ENCODE measurements at regions not wholly inside any gene's neighbourhood (a gene's known extent, or its start where the extent isn't known, plus 50 kb on each side); places are given as distances from the start of the nearest gene placed in this dataset.

DNA sequence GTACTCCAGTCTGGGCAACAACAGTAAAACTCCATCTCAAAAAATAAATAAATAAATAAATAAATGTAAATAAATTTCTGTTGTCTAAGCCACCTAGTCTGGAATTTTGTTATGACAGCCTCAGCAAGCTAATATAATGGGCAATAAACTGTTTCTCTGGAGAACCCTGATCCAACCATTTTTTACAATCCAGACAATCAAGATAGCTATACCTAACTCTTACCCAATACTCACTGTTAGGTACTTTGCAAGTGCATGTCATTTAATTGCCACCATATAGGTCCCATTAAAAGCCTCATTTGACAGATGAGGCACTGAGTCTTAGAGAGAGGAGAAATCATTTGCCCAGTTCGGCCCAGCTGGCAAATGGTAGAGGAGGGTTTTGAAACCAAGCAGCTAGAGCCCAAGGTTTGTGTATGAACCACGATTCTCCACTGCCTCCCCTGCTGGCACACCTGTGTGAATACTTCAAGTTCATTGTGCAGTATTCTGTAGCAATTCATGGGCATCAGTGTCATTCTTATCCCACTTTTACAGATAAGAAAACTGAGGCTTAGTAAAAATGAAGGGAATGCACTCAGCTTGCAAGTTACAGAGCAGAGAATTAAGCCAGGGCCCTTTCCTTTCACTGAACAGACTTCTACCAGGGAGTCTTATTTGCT is 107.0 kb upstream of the UBE2E1 start:
- TF ChIP-seq, protein P1, sequence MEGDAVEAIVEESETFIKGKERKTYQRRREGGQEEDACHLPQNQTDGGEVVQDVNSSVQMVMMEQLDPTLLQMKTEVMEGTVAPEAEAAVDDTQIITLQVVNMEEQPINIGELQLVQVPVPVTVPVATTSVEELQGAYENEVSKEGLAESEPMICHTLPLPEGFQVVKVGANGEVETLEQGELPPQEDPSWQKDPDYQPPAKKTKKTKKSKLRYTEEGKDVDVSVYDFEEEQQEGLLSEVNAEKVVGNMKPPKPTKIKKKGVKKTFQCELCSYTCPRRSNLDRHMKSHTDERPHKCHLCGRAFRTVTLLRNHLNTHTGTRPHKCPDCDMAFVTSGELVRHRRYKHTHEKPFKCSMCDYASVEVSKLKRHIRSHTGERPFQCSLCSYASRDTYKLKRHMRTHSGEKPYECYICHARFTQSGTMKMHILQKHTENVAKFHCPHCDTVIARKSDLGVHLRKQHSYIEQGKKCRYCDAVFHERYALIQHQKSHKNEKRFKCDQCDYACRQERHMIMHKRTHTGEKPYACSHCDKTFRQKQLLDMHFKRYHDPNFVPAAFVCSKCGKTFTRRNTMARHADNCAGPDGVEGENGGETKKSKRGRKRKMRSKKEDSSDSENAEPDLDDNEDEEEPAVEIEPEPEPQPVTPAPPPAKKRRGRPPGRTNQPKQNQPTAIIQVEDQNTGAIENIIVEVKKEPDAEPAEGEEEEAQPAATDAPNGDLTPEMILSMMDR (IDR thresholded peaks at IDR 0.05; ENCODE audit: low read depth, low read length, poor library complexity, severe bottlenecking) = no peak
- TF ChIP-seq EZH2phosphoT487 (IDR thresholded peaks at IDR 0.05; ENCODE audit: borderline replicate concordance, low read length) = no peak
